Embryonic facial prominence (tissue), 1 donor: ENCODE measurements at regions not wholly inside any gene's neighbourhood (a gene's known extent, or its start where the extent isn't known, plus 50 kb on each side); places are given as distances from the start of the nearest gene placed in this dataset.

Experiments used
- DNase-seq: peaks from one replicate; pipeline ENCODE4 v3.0.0-alpha.2; 2016; ENCODE audit errors: extremely low spot score

GRCh38 chr2:107621186-107622165 lies 205.2 kb upstream of the RGPD4 start:
- DNase-seq, result no peak

DNA sequence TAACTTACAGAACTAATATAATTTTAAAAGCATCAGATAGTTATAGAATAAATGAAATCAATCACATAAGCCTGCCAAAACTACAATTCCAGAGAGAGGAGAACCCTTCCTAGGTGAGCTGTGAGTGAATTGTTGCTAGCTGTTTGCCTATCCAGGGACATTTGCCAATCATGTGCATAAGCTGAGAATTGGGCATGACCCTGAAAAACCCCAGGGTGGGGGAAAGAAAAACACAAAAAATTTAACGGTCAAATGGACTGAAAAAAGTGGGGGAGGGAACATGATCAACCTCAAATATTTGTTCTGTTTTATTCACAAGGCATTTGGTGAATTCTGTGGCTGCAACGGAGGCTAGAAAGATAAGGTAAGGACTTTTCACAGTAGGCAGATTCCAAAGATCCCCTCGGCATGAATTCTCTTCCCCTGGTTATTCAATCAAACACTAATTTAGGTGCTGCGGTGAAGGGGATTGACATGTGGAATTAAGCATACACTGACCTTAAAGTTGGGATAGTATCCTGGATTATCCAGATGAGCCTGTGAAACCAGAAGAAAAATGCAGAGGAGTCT lies 203.9 kb upstream of the RGPD4 start:
- DNase-seq, result no peak

- no peak for DNase-seq
These were observed 200.7 kb upstream of the RGPD4 start for GRCh38 chr2:107625982-107626381.

- no peak for DNase-seq
These were observed 199.5 kb upstream of the RGPD4 start for GRCh38 chr2:107627164-107627563.

GRCh38 chr2:107627926-107628325 lies 198.8 kb upstream of the RGPD4 start:
- DNase-seq, result no peak

- DNase-seq, result no peak
These were observed 193.0 kb upstream of the RGPD4 start for GRCh38 chr2:107633580-107634147.

DNA sequence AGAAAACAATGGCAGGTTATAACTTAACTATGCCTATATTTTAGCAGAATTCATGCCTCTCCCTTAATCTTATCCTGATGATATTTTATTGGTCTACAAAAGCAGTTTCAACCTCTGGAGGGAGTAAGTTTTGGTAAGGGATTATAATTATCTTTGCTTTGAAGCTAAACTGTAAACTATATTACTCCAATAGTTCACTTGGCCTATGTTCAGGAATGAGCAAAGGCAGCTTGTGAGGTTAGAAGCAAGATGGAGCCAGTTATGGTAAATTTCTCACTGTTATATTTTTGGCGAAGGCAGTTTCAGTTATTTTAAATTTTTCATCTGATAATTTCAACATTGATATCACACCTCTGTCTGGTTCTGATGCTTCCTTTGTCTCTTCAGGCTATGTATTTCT lies 192.5 kb upstream of the RGPD4 start:
- no peak for DNase-seq

GRCh38 chr2:107635883-107636282 lies 190.8 kb upstream of the RGPD4 start:
- DNase-seq, result no peak

DNA sequence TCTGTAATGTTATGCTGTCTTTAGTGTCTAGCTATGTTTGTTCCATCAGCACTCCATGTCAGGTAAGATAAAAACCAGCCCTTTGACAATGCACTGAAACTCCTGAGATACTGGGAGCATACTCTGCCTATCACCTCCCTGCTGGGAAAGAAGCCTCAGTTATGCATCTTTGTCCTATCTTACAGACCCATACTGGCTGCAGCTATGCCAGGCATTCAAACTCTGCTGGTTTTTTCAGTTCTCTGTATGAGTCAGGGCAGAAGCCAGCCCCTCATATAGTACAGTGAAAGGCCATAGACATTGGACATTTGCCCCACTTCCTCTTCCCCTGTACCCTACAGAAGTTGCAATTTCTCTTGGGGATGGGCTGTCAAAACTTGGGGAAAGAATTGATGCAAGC lies 181.1 kb upstream of the RGPD4 start:
- DNase-seq, result no peak

- DNase-seq, result no peak
These were observed 177.8 kb upstream of the RGPD4 start for GRCh38 chr2:107648781-107649404.

GRCh38 chr2:107657049-107657448 lies 169.6 kb upstream of the RGPD4 start:
- no peak for DNase-seq

DNA sequence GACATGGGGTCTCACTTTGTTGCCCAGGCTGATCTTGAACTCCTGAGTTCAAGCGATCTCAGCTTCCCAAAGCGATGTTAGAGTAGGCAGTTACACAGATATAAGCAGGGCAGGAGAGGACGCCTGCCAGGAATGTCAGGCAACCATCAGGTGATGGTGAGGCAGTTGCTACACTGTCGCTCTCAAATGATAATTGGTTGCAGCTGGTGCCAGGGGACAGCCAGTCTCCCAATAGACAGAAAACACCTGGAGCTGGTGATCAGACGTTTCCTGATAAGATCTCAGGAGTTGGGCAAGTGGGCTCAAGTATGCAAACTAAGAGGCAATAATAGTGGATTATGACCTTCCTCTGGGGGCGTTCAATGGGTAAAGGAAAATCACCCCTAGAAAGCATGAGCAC lies 163.1 kb upstream of the RGPD4 start:
- no peak for DNase-seq

DNA sequence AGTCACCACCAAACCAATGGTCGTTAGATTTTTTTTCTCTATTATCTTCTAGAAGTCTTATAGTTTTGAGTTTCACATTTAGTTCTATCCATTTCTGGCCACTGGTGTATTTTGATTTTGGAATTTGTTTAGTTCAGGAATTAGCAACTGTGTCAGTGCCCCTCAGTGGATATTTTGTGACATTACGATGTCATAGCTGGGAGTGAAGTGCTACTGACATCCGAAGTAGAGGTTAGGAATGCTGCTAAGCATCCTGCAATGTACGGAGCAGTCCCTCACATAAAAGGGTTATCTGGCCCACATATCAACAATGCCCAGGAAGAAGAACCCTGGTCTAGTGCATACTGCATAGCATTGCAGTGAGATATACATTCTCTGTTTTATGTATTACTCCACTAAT lies 157.4 kb upstream of the RGPD4 start:
- DNase-seq, result no peak

GRCh38 chr2:107681936-107682335 lies 144.8 kb upstream of the RGPD4 start:
- no peak for DNase-seq

DNA sequence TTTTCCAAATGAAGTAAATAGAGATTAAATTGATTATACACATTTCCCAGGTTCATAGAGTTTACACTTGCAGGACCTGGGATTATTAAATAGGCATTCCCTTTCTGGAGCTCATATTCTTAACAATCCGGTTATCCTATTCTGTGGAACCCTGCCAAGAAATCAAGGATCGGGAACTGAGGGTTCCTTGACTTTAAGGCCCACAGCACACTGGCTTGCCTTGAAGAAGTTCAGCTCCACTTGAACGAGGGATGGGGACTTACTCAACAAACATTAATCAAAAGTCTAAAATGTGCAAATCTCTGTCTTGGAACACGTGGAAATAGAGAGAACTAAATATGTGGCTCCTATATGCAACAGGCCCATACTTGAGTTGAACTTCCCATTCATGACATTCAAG lies 142.3 kb upstream of the RGPD4 start:
- no peak for DNase-seq

GRCh38 chr2:107685421-107685986 lies 141.2 kb upstream of the RGPD4 start:
- no peak for DNase-seq

- no peak for DNase-seq
These were observed 139.6 kb upstream of the RGPD4 start for GRCh38 chr2:107687073-107687472.

GRCh38 chr2:107688135-107688534 lies 138.6 kb upstream of the RGPD4 start:
- DNase-seq, result no peak

DNA sequence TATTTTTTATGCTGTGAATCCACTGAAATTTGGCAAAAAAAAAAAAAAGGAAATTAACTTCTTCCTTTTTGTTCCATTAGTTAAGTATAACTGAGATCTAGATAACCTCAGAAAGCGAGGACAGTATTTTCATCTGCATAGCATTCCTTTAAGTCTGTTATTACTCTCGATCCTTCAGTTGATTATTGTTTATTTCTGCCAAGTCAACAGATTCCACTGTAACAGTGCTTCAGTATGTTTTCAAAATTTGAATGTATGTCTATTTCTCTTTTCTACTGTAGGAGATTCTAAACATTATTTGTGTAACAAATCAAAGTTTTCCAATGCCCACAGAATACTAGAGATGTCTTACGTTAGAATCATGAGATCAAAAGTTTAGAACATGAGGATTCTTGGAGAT lies 133.1 kb upstream of the RGPD4 start:
- no peak for DNase-seq

- DNase-seq, result no peak
These were observed 132.0 kb upstream of the RGPD4 start for GRCh38 chr2:107694667-107695066.

- DNase-seq, result no peak
These were observed 129.3 kb upstream of the RGPD4 start for GRCh38 chr2:107697385-107697784.

DNA sequence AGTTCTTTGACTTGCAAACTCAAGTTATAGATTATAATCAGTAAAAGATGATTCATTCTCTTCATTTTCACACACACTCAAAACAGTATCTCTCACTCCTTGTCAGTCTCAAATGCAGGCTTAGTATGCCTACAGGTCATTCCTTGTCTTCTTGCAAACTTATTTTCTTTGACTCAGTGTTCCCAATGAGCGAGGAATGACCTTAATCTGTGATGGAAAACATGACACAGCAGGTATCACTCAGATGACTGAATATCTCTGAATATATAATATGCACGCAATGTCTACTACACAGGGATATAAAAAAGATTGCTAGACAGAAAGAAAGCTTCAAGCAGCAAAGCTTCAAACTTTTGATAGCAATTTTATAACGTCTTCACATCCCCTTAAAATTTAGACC lies 127.8 kb upstream of the RGPD4 start:
- no peak for DNase-seq
